ENCODE measurements at regions not wholly inside any gene's neighbourhood (a gene's known extent, or its start where the extent isn't known, plus 50 kb on each side); places are given as distances from the start of the nearest gene placed in this dataset.
A peak's percentile ranks its signal among the peaks of the same experiment; 100 is the strongest.

- peaks cover 76% of the 10 kb centered on the region for H3K27me3 Mint-ChIP-seq (ENCODE audit: low read depth)
- peaks cover 56% of the 10 kb centered on the region for H3K4me1 Mint-ChIP-seq
- H3K36me3 Mint-ChIP-seq (ENCODE audit: low read depth) = no peaks in the 10 kb centered on the region
- TF ChIP-seq, protein P1, sequence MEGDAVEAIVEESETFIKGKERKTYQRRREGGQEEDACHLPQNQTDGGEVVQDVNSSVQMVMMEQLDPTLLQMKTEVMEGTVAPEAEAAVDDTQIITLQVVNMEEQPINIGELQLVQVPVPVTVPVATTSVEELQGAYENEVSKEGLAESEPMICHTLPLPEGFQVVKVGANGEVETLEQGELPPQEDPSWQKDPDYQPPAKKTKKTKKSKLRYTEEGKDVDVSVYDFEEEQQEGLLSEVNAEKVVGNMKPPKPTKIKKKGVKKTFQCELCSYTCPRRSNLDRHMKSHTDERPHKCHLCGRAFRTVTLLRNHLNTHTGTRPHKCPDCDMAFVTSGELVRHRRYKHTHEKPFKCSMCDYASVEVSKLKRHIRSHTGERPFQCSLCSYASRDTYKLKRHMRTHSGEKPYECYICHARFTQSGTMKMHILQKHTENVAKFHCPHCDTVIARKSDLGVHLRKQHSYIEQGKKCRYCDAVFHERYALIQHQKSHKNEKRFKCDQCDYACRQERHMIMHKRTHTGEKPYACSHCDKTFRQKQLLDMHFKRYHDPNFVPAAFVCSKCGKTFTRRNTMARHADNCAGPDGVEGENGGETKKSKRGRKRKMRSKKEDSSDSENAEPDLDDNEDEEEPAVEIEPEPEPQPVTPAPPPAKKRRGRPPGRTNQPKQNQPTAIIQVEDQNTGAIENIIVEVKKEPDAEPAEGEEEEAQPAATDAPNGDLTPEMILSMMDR (conservative IDR thresholded peaks at IDR 0.05) = no peak
- no peak for DNase-seq (ENCODE audit: low read depth, low spot score)
- H3K4me3 Mint-ChIP-seq = no peak overlapping the region
- no peak overlapping the region for H3K27ac Mint-ChIP-seq (ENCODE audit: unreplicated experiment)
- H3K9me3 Mint-ChIP-seq = no peaks in the 10 kb centered on the region
Observed at GRCh38 chr11:20278727-20279126, 84.8 kb upstream of the HTATIP2 start.

- H3K4me3 Mint-ChIP-seq = peak overlapping the region; percentile 20
- H3K36me3 Mint-ChIP-seq (ENCODE audit: low read depth) = no peaks in the 10 kb centered on the region
- peak overlapping the region; percentile 54 for H3K27ac Mint-ChIP-seq (ENCODE audit: unreplicated experiment)
- peaks cover 86% of the 10 kb centered on the region for H3K27me3 Mint-ChIP-seq (ENCODE audit: low read depth)
- TF ChIP-seq, protein P1 (conservative IDR thresholded peaks at IDR 0.05) = no peak
- peaks cover 60% of the 10 kb centered on the region for H3K4me1 Mint-ChIP-seq
- DNase-seq (ENCODE audit: low read depth, low spot score) = no peak
- H3K9me3 Mint-ChIP-seq = no peaks in the 10 kb centered on the region
Observed at GRCh38 chr11:20277014-20277413, 86.5 kb upstream of the HTATIP2 start.

DNA sequence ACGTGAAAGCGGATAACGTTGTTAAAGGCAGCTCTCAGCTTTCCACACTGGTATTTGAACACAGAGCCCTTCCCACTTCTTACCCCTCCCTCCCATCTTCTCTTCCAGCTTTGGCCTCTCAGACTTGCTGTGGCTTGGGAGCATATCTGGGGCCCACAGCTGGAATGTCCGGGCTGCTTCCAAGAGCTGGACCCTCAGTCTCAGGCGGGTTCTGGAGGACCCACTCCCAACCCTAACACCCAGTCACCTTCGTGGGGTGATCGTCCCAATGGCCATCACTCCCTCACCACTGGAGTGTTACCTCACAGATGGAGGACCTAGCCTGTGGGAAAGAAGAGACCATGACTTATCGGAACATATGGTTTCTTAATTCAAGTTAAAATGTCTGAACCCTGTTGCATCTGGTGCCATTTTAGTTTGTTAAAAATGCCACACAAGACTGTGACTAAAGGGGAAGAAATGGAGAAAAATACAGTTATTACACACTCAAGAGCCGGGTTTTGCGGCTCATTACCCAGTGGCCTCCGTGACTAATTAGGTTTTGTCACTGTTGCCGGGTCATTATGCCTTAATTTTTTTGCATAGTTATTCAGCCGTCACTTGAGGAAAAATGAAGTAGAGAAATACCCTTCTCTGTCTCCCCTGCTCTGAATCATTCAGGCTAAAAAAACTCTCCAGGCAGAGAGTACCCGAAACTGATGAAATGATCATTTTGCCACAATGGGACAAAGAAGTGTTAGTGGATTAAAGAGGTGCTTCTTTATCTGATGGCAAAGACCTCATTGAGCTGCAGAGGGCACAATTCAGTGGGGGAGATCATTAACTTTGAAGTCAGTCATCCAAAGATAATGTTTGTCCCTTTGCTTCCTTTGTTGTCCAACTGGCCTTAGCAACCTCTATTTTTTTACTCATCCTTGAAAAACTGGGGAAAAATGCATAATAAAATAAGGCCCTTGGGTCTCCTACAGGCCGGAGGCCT is 87.2 kb upstream of the HTATIP2 start:
- no peak for DNase-seq (ENCODE audit: low read depth, low spot score)
- Mint-ChIP-seq H3K36me3 (ENCODE audit: low read depth) (no peaks in the 10 kb centered on the region), H3K27me3 (ENCODE audit: low read depth) (peaks cover 89% of the 10 kb centered on the region)

DNA sequence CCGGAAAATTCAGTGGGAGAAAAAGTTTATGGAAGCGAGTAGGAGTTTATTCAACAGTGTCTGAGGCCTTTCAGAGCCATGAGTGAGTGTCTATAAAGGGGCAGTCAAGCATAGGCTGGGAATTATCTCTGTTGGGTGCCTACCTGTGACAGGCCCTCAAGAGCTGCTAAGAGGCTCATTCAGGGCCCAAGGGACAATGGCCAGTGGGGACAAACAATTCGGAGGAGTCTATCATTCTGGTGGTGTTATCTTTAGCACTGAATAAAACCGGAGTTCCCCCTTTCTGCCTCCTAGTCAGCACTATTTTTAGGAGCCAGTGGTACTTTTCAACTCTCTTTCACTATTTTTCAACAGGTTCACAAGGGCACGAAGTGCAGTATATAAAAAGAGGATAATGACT is 89.5 kb upstream of the HTATIP2 start:
- Mint-ChIP-seq H3K36me3 (ENCODE audit: low read depth) (no peaks in the 10 kb centered on the region), H3K4me1 (peaks cover 57% of the 10 kb centered on the region), H3K27ac (ENCODE audit: unreplicated experiment) (peak overlapping the region; percentile 79), H3K4me3 (peak overlapping the region; percentile 64), H3K9me3 (no peaks in the 10 kb centered on the region), H3K27me3 (ENCODE audit: low read depth) (peaks cover 91% of the 10 kb centered on the region)
- TF ChIP-seq, protein P1 (conservative IDR thresholded peaks at IDR 0.05) = no peak
- DNase-seq (ENCODE audit: low read depth, low spot score) = no peak

More for the DNA sequence above, 87.2 kb upstream of the HTATIP2 start:
- H3K9me3 Mint-ChIP-seq = no peaks in the 10 kb centered on the region
- TF ChIP-seq, protein P1 (conservative IDR thresholded peaks at IDR 0.05) = no peak
- peaks cover 60% of the 10 kb centered on the region for H3K4me1 Mint-ChIP-seq
- no peak overlapping the region for H3K4me3 Mint-ChIP-seq
- H3K27ac Mint-ChIP-seq (ENCODE audit: unreplicated experiment) = no peak overlapping the region

- Mint-ChIP-seq H3K9me3 (no peaks in the 10 kb centered on the region), H3K27ac (ENCODE audit: unreplicated experiment) (no peak overlapping the region), H3K36me3 (ENCODE audit: low read depth) (no peaks in the 10 kb centered on the region), H3K4me3 (no peak overlapping the region), H3K4me1 (peaks cover 17% of the 10 kb centered on the region), H3K27me3 (ENCODE audit: low read depth) (peaks cover 85% of the 10 kb centered on the region)
- TF ChIP-seq, protein P1 (conservative IDR thresholded peaks at IDR 0.05) = no peak
- DNase-seq (ENCODE audit: low read depth, low spot score) = no peak
Observed at GRCh38 chr11:20261526-20261925, 101.3 kb upstream of the DBX1 start.

Data from neural crest cell (in vitro differentiated cells).